ENCODE measurements at regions not wholly inside any gene's neighbourhood (a gene's known extent, or its start where the extent isn't known, plus 50 kb on each side); places are given as distances from the start of the nearest gene placed in this dataset.

DNA sequence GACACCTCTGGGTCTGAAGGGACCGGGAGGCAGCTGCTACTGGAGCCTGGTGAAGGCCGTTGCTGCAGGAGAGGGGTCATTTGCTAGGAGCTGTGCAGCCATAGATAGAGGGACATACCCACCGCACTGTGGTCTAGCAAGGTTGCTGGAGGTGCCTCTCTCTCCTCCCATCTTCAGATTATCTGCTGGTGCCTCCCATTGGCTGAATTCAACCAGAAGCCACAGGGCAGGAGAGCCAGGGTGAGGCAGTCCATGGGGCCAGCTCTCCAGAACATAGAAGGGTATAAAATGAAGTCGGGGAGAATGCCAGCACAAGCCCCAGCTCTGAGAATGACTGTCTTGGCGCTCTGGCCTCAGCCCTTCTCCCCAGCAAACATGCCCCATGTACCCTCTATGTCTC is 98.0 kb downstream of the VEGFA start:
- H2BK15ac ChIP-seq (ENCODE audit: low read length) = no peak overlapping the region
- no peak overlapping the region for H3K27ac ChIP-seq (replicated peaks; ENCODE audit: low read length)
- no peak overlapping the region for H4K8ac ChIP-seq (ENCODE audit: low read depth, low read length)
- no peaks in the 10 kb centered on the region for H3K9me3 ChIP-seq (replicated peaks in 1 of 2; ENCODE audit: control insufficient read depth in 2 of 2, insufficient read depth in 1 of 2, low read depth in 1 of 2, low read length in 2 of 2)
- no peak overlapping the region for H2BK120ac ChIP-seq (ENCODE audit: low read depth, low read length)
- H3K4ac ChIP-seq (ENCODE audit: low read length) = no peak overlapping the region
- peaks cover 4 to 26% of the 10 kb centered on the region in 2 donors for H3K4me1 ChIP-seq (ENCODE audit: control insufficient read depth in 2 of 2, insufficient read depth in 1 of 2, low read depth in 1 of 2, low read length in 2 of 2)
- H2BK5ac ChIP-seq (ENCODE audit: low read length) = no peak overlapping the region
- H3K4me3 ChIP-seq (ENCODE audit: low read length in 2 of 2) = no peak overlapping the region
- H3K4me2 ChIP-seq (ENCODE audit: insufficient read depth, low read length, poor library complexity, severe bottlenecking) = no peak overlapping the region
- no peak for DNase-seq (ENCODE audit: low spot score)
- WGBS, 2 donors (ENCODE audit: extremely low coverage in 2 of 2, insufficient read length in 2 of 2, insufficient replicate concordance in 1 of 2) = no CpG with 5 or more reads among the region's 5 CpGs
- H3K79me1 ChIP-seq (ENCODE audit: low read depth, low read length) = no peaks in the 10 kb centered on the region
- peaks cover 0 to 51% (median 0%) of the 10 kb centered on the region in 3 experiments for H3K27me3 ChIP-seq (ENCODE audit: control insufficient read depth in 3 of 3, insufficient read depth in 3 of 3, low read depth in 1 of 3, low read length in 3 of 3)
- H3K23ac ChIP-seq (ENCODE audit: low read depth, low read length, poor library complexity) = no peak overlapping the region
- no peak overlapping the region for H3K9ac ChIP-seq (ENCODE audit: low read depth, low read length, poor library complexity)
- H2AFZ ChIP-seq (ENCODE audit: low read length) = no peak overlapping the region
- H3K14ac ChIP-seq (ENCODE audit: low read length) = no peak overlapping the region
- H2BK12ac ChIP-seq (ENCODE audit: low read length) = no peak overlapping the region
- H2AK5ac ChIP-seq (ENCODE audit: low read depth, low read length) = no peak overlapping the region
- no peak overlapping the region for H3K18ac ChIP-seq (ENCODE audit: low read length)
- no peaks in the 10 kb centered on the region for H3K36me3 ChIP-seq (replicated peaks in 1 of 2; ENCODE audit: control insufficient read depth in 2 of 2, insufficient read depth in 2 of 2, low read length in 2 of 2)
- no peak overlapping the region for H4K91ac ChIP-seq (ENCODE audit: low read depth, low read length, poor library complexity)

- Histone ChIP-seq H3K4ac (ENCODE audit: low read length) (no peak overlapping the region), H3K23ac (ENCODE audit: low read depth, low read length, poor library complexity) (no peak overlapping the region), H3K9ac (ENCODE audit: low read depth, low read length, poor library complexity) (no peak overlapping the region), H3K36me3 (replicated peaks in 1 of 2; ENCODE audit: control insufficient read depth in 2 of 2, insufficient read depth in 2 of 2, low read length in 2 of 2) (no peaks in the 10 kb centered on the region), H3K14ac (ENCODE audit: low read length) (no peak overlapping the region), H2BK120ac (ENCODE audit: low read depth, low read length) (no peak overlapping the region), H3K4me3 (ENCODE audit: low read length in 2 of 2) (no peak overlapping the region), H3K18ac (ENCODE audit: low read length) (no peak overlapping the region), H2BK15ac (ENCODE audit: low read length) (no peak overlapping the region), H3K9me3 (replicated peaks in 1 of 2; ENCODE audit: control insufficient read depth in 2 of 2, insufficient read depth in 1 of 2, low read depth in 1 of 2, low read length in 2 of 2) (no peaks in the 10 kb centered on the region), H4K8ac (ENCODE audit: low read depth, low read length) (no peak overlapping the region), H2BK12ac (ENCODE audit: low read length) (no peak overlapping the region), H3K4me2 (ENCODE audit: insufficient read depth, low read length, poor library complexity, severe bottlenecking) (no peak overlapping the region), H3K79me1 (ENCODE audit: low read depth, low read length) (no peaks in the 10 kb centered on the region), H3K4me1 (ENCODE audit: control insufficient read depth in 2 of 2, insufficient read depth in 1 of 2, low read depth in 1 of 2, low read length in 2 of 2) (peaks cover 4 to 26% of the 10 kb centered on the region in 2 donors), H2AFZ (ENCODE audit: low read length) (no peak overlapping the region), H3K27me3 (ENCODE audit: control insufficient read depth in 3 of 3, insufficient read depth in 3 of 3, low read depth in 1 of 3, low read length in 3 of 3) (peaks cover 0 to 51% (median 0%) of the 10 kb centered on the region in 3 experiments), H3K27ac (replicated peaks; ENCODE audit: low read length) (no peak overlapping the region), H4K91ac (ENCODE audit: low read depth, low read length, poor library complexity) (no peak overlapping the region), H2AK5ac (ENCODE audit: low read depth, low read length) (no peak overlapping the region), H2BK5ac (ENCODE audit: low read length) (no peak overlapping the region)
- no CpG with 5 or more reads among the region's 4 CpGs for WGBS, 2 donors (ENCODE audit: extremely low coverage in 2 of 2, insufficient read length in 2 of 2, insufficient replicate concordance in 1 of 2)
- no peak for DNase-seq (ENCODE audit: low spot score)
Observed at GRCh38 chr6:43867246-43867645, 97.2 kb downstream of the VEGFA start.

DNA sequence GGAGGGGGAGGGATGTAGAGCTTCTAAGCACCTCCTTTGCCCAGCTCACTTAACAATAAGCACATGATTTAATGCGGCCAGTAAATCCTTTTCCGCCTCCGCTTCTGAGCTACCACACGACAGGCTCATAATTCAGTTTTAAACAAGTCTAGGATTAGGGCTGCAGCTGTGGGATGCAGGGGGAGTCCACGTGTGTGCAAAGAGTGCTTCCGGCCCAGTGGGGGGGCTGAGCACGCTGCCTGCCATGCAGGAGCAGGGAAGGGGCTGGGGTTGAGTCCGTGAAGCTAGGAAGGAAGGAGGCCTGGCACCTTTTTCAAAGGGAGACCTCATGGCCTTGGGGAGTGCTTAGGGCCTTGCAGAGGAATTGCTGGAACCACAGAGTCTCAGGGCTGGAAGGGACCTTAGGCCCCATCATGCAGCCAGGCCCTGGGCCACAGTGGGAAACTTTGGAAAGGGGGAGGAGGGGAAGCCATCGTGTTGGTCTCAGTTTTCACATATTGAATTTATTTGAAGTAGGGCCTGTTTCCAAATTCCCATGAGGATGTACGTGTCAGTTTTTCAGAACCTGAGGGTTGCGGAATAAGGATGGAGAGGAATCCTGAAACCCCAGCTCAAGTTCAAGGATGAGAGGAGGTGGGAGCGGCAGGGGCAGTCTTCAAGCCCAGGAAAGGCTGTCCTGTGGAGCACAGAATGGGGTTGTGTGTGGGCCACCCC is 96.1 kb downstream of the VEGFA start:
- Histone ChIP-seq H3K27me3 (ENCODE audit: control insufficient read depth in 3 of 3, insufficient read depth in 3 of 3, low read depth in 1 of 3, low read length in 3 of 3) (peaks cover 0 to 42% (median 0%) of the 10 kb centered on the region in 3 experiments), H3K9ac (ENCODE audit: low read depth, low read length, poor library complexity) (no peak overlapping the region), H3K23ac (ENCODE audit: low read depth, low read length, poor library complexity) (no peak overlapping the region), H4K8ac (ENCODE audit: low read depth, low read length) (no peak overlapping the region), H4K91ac (ENCODE audit: low read depth, low read length, poor library complexity) (no peak overlapping the region), H3K14ac (ENCODE audit: low read length) (no peak overlapping the region), H2BK12ac (ENCODE audit: low read length) (no peak overlapping the region), H3K4me3 (ENCODE audit: low read length in 2 of 2) (no peak overlapping the region), H3K79me1 (ENCODE audit: low read depth, low read length) (no peaks in the 10 kb centered on the region), H3K18ac (ENCODE audit: low read length) (peak overlapping the region; percentile 76), H2AK5ac (ENCODE audit: low read depth, low read length) (no peak overlapping the region), H3K9me3 (replicated peaks in 1 of 2; ENCODE audit: control insufficient read depth in 2 of 2, insufficient read depth in 1 of 2, low read depth in 1 of 2, low read length in 2 of 2) (peaks cover 0 to 2% of the 10 kb centered on the region in 2 donors), H2BK5ac (ENCODE audit: low read length) (no peak overlapping the region), H2AFZ (ENCODE audit: low read length) (peak overlapping the region; percentile 1), H3K4me1 (ENCODE audit: control insufficient read depth in 2 of 2, insufficient read depth in 1 of 2, low read depth in 1 of 2, low read length in 2 of 2) (peaks cover 4 to 27% of the 10 kb centered on the region in 2 donors), H2BK15ac (ENCODE audit: low read length) (peak overlapping the region; percentile 77), H2BK120ac (ENCODE audit: low read depth, low read length) (no peak overlapping the region), H3K36me3 (replicated peaks in 1 of 2; ENCODE audit: control insufficient read depth in 2 of 2, insufficient read depth in 2 of 2, low read length in 2 of 2) (no peaks in the 10 kb centered on the region), H3K27ac (replicated peaks; ENCODE audit: low read length) (no peak overlapping the region), H3K4me2 (ENCODE audit: insufficient read depth, low read length, poor library complexity, severe bottlenecking) (no peak overlapping the region), H3K4ac (ENCODE audit: low read length) (no peak overlapping the region)
- no CpG with 5 or more reads among the region's 12 CpGs for WGBS, 2 donors (ENCODE audit: extremely low coverage in 2 of 2, insufficient read length in 2 of 2, insufficient replicate concordance in 1 of 2)
- DNase-seq (ENCODE audit: low spot score) = no peak

- Histone ChIP-seq H3K18ac (ENCODE audit: low read length) (no peak overlapping the region), H3K4me3 (ENCODE audit: low read length in 2 of 2) (no peak overlapping the region), H2BK120ac (ENCODE audit: low read depth, low read length) (no peak overlapping the region), H2BK5ac (ENCODE audit: low read length) (no peak overlapping the region), H2BK12ac (ENCODE audit: low read length) (no peak overlapping the region), H2AK5ac (ENCODE audit: low read depth, low read length) (peak overlapping the region; percentile 42), H3K14ac (ENCODE audit: low read length) (no peak overlapping the region), H3K4ac (ENCODE audit: low read length) (no peak overlapping the region), H2AFZ (ENCODE audit: low read length) (no peak overlapping the region), H3K9me3 (replicated peaks in 1 of 2; ENCODE audit: control insufficient read depth in 2 of 2, insufficient read depth in 1 of 2, low read depth in 1 of 2, low read length in 2 of 2) (peaks cover 0 to 2% of the 10 kb centered on the region in 2 donors), H3K27me3 (ENCODE audit: control insufficient read depth in 3 of 3, insufficient read depth in 3 of 3, low read depth in 1 of 3, low read length in 3 of 3) (peaks cover 0 to 36% (median 0%) of the 10 kb centered on the region in 3 experiments), H2BK15ac (ENCODE audit: low read length) (no peak overlapping the region), H4K91ac (ENCODE audit: low read depth, low read length, poor library complexity) (no peak overlapping the region), H4K8ac (ENCODE audit: low read depth, low read length) (no peak overlapping the region), H3K79me1 (ENCODE audit: low read depth, low read length) (no peaks in the 10 kb centered on the region), H3K36me3 (replicated peaks in 1 of 2; ENCODE audit: control insufficient read depth in 2 of 2, insufficient read depth in 2 of 2, low read length in 2 of 2) (no peaks in the 10 kb centered on the region), H3K4me2 (ENCODE audit: insufficient read depth, low read length, poor library complexity, severe bottlenecking) (no peak overlapping the region), H3K23ac (ENCODE audit: low read depth, low read length, poor library complexity) (no peak overlapping the region), H3K9ac (ENCODE audit: low read depth, low read length, poor library complexity) (no peak overlapping the region), H3K4me1 (ENCODE audit: control insufficient read depth in 2 of 2, insufficient read depth in 1 of 2, low read depth in 1 of 2, low read length in 2 of 2) (peaks cover 4 to 30% of the 10 kb centered on the region in 2 donors), H3K27ac (replicated peaks; ENCODE audit: low read length) (no peak overlapping the region)
- DNase-seq (ENCODE audit: low spot score) = no peak
- no CpG with 5 or more reads among the region's 4 CpGs for WGBS, 2 donors (ENCODE audit: extremely low coverage in 2 of 2, insufficient read length in 2 of 2, insufficient replicate concordance in 1 of 2)
Observed at GRCh38 chr6:43865086-43865485, 95.1 kb downstream of the VEGFA start.

Data from neuronal stem cell (in vitro differentiated cells).